ENCODE measurements at regions not wholly inside any gene's neighbourhood (a gene's known extent, or its start where the extent isn't known, plus 50 kb on each side); places are given as distances from the start of the nearest gene placed in this dataset.

GRCh38 chr4:185863946-185864345 lies 52.0 kb upstream of the SORBS2 start:
- TF ChIP-seq EP300 (IDR thresholded peaks at IDR 0.05; ENCODE audit: borderline replicate concordance in 1 of 2, low read depth in 1 of 2, low read length in 1 of 2) (peak in 1 of 2 experiments; percentile 43; a peak in 1 of 4 replicates), EZH2phosphoT487 (IDR thresholded peaks at IDR 0.05; ENCODE audit: borderline replicate concordance, low read depth) (no peak), PBX3 (IDR thresholded peaks at IDR 0.05) (no peak), CTCF (IDR thresholded peaks at IDR 0.05) (no peak), NRF1 (IDR thresholded peaks at IDR 0.05; ENCODE audit: low read depth, low read length) (no peak), REST (IDR thresholded peaks at IDR 0.05; ENCODE audit: low read depth, low read length) (no peak), RFX5 (IDR thresholded peaks at IDR 0.05; ENCODE audit: low read length) (no peak), CHD2 (IDR thresholded peaks at IDR 0.05; ENCODE audit: low read length, partially characterized antibody) (no peak), USF2 (IDR thresholded peaks at IDR 0.05; ENCODE audit: borderline replicate concordance, low read depth, low read length) (no peak), POLR2AphosphoS5 (IDR thresholded peaks at IDR 0.05; ENCODE audit: low read depth, low read length) (no peak), TEAD4 (IDR thresholded peaks at IDR 0.05; ENCODE audit: borderline replicate concordance, insufficient read depth) (no peak), YY1 (IDR thresholded peaks at IDR 0.05; ENCODE audit: low read depth) (no peak), RAD21 (IDR thresholded peaks at IDR 0.05; ENCODE audit: low read length) (no peak)
